Astrocyte (in vitro differentiated cells and primary cell): ENCODE measurements at regions not wholly inside any gene's neighbourhood (a gene's known extent, or its start where the extent isn't known, plus 50 kb on each side); places are given as distances from the start of the nearest gene placed in this dataset.

Experiments used
- DNase-seq: peaks from one replicate; pipeline ENCODE4 v3.0.0-alpha.2; 2010; ENCODE audit warnings: low read depth
- FAIRE-seq: peaks from 2 replicates; lab custom pipeline; 2011; peaks lifted over from hg19 to GRCh38; lab: Jason Lieb, UNC
- H2AFZ ChIP-seq: 2 replicates; pipeline ENCODE4 v1.6.0; 2012; ENCODE audit warnings: low read depth, low read length, inconsistent platforms
- H3K27ac ChIP-seq: 2 replicates; pipeline ENCODE4 v1.5.1; 2011; ENCODE audit warnings: low read depth, low read length, inconsistent platforms
- H3K27me3 ChIP-seq: 2 replicates; pipeline ENCODE4 v1.6.0; 2011; ENCODE audit warnings: low read length, inconsistent platforms; ENCODE audit not compliant: insufficient read depth
- H3K36me3 ChIP-seq: 2 replicates; pipeline ENCODE4 v1.5.1; 2011; ENCODE audit warnings: low read length, inconsistent platforms; ENCODE audit not compliant: insufficient read depth
- H3K4me1 ChIP-seq: 2 replicates; pipeline ENCODE4 v1.5.1; 2011; ENCODE audit warnings: low read length, inconsistent platforms; ENCODE audit not compliant: insufficient read depth
- H3K4me2 ChIP-seq: 2 replicates; pipeline ENCODE4 v1.6.0; 2012; ENCODE audit warnings: low read length, inconsistent platforms
- H3K4me3 ChIP-seq: 2 replicates; pipeline ENCODE4 v1.5.1; 2011; ENCODE audit warnings: low read depth, mild to moderate bottlenecking, low read length, inconsistent platforms; ENCODE audit not compliant: insufficient read depth
- H3K79me2 ChIP-seq: 2 replicates; pipeline ENCODE4 v1.6.0; 2012; ENCODE audit warnings: mild to moderate bottlenecking, low read length, inconsistent platforms; ENCODE audit not compliant: insufficient read depth
- H3K9ac ChIP-seq: 2 replicates; pipeline ENCODE4 v1.6.0; 2012; ENCODE audit warnings: mild to moderate bottlenecking, low read length, inconsistent platforms
- H3K9me3 ChIP-seq: 2 replicates; pipeline ENCODE4 v1.5.1; 2012; ENCODE audit warnings: low read depth, mild to moderate bottlenecking, low read length, inconsistent platforms; ENCODE audit not compliant: insufficient read depth
- H4K20me1 ChIP-seq: 2 replicates; pipeline ENCODE4 v1.6.0; 2012; ENCODE audit warnings: low read length, inconsistent platforms; ENCODE audit not compliant: insufficient read depth
- H3K27ac Mint-ChIP-seq: one replicate; pipeline ENCODE4 v1.8.0; 2021; ENCODE audit warnings: mild to moderate bottlenecking, mixed read lengths; ENCODE audit not compliant: unreplicated experiment
- H3K27me3 Mint-ChIP-seq: one replicate; pipeline ENCODE4 v1.8.0; 2021; ENCODE audit warnings: low read depth, mixed read lengths; ENCODE audit not compliant: unreplicated experiment
- H3K36me3 Mint-ChIP-seq: one replicate; pipeline ENCODE4 v1.8.0; 2021; ENCODE audit warnings: low read depth, mixed read lengths; ENCODE audit not compliant: unreplicated experiment
- H3K4me1 Mint-ChIP-seq: one replicate; pipeline ENCODE4 v1.8.0; 2021; ENCODE audit warnings: low read depth, mixed read lengths; ENCODE audit not compliant: unreplicated experiment
- H3K4me3 Mint-ChIP-seq: one replicate; pipeline ENCODE4 v1.8.0; 2021; ENCODE audit warnings: mild to moderate bottlenecking, moderate library complexity, mixed read lengths; ENCODE audit not compliant: unreplicated experiment
- H3K9me3 Mint-ChIP-seq: one replicate; pipeline ENCODE4 v1.8.0; 2021; ENCODE audit warnings: mild to moderate bottlenecking, mixed read lengths; ENCODE audit not compliant: unreplicated experiment
- EZH2 ChIP-seq: IDR thresholded peaks from 2 replicates; pipeline ENCODE4 v1.6.1; 2012; ENCODE audit warnings: mild to moderate bottlenecking, low read length, inconsistent platforms; ENCODE audit not compliant: insufficient read depth
- TF ChIP-seq, protein P1 (sequence below): IDR thresholded peaks from 2 replicates; pipeline ENCODE4 v1.5.1; 2011; ENCODE audit warnings: low read depth, mild to moderate bottlenecking, inconsistent platforms, low read length, moderate library complexity; ENCODE audit not compliant: insufficient read depth

DNA sequence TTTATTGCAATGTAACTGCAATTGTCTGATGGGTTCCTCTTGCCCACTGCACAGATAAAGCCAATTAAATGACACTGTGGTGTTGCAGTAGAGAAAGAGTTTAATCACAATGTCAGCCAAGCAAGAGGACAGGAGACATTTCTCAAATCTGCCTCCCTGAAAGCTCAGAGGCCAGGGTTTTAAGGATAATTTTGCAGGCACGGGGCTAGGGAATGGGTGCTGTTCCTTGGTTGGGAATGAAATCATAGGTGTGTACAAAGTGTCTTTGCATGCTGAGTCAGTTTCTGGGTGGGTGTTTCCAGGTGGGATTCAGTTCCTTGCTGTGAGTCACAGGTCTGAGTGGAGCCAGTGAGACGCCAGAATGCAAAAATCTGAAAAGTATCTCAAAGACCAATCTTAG lies 271.4 kb downstream of the DOK5 start:
- Histone ChIP-seq H3K4me3 (no peak overlapping the region), H3K79me2 (no peaks in the 10 kb centered on the region), H4K20me1 (no peaks in the 10 kb centered on the region), H3K27me3 (no peaks in the 10 kb centered on the region), H2AFZ (no peak overlapping the region), H3K9me3 (no peaks in the 10 kb centered on the region), H3K27ac (no peak overlapping the region), H3K4me2 (no peak overlapping the region), H3K4me1 (no peaks in the 10 kb centered on the region), H3K9ac (no peak overlapping the region), H3K36me3 (no peaks in the 10 kb centered on the region)
- no peaks in the 10 kb centered on the region for H3K27me3 Mint-ChIP-seq
- H3K4me1 Mint-ChIP-seq: no peaks in the 10 kb centered on the region
- FAIRE-seq (no peak), DNase-seq (no peak)
- TF ChIP-seq EZH2: no peak
- TF ChIP-seq, protein P1, sequence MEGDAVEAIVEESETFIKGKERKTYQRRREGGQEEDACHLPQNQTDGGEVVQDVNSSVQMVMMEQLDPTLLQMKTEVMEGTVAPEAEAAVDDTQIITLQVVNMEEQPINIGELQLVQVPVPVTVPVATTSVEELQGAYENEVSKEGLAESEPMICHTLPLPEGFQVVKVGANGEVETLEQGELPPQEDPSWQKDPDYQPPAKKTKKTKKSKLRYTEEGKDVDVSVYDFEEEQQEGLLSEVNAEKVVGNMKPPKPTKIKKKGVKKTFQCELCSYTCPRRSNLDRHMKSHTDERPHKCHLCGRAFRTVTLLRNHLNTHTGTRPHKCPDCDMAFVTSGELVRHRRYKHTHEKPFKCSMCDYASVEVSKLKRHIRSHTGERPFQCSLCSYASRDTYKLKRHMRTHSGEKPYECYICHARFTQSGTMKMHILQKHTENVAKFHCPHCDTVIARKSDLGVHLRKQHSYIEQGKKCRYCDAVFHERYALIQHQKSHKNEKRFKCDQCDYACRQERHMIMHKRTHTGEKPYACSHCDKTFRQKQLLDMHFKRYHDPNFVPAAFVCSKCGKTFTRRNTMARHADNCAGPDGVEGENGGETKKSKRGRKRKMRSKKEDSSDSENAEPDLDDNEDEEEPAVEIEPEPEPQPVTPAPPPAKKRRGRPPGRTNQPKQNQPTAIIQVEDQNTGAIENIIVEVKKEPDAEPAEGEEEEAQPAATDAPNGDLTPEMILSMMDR: no peak
- no peak overlapping the region for H3K27ac Mint-ChIP-seq
- H3K9me3 Mint-ChIP-seq: peaks cover 4% of the 10 kb centered on the region
- no peak overlapping the region for H3K4me3 Mint-ChIP-seq
- H3K36me3 Mint-ChIP-seq: no peaks in the 10 kb centered on the region

DNA sequence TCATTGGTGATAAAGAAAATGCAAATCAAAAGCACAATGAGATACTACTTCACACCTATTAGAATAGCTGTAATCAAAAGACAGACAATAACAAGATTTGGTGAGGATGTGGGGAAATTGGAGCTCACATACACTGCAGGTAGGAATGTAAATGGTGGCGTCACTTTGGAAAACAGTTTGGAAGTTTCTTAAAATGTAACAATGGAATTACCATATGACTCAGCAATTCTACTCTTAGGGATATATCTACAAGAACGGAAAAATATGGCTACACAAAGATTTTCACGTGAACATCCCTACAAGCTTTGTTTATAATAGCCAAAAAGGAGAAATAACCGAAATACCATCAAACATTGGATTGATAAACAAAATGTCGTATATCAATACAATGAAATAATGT lies 270.4 kb downstream of the DOK5 start:
- H3K27me3 Mint-ChIP-seq: no peaks in the 10 kb centered on the region

DNA sequence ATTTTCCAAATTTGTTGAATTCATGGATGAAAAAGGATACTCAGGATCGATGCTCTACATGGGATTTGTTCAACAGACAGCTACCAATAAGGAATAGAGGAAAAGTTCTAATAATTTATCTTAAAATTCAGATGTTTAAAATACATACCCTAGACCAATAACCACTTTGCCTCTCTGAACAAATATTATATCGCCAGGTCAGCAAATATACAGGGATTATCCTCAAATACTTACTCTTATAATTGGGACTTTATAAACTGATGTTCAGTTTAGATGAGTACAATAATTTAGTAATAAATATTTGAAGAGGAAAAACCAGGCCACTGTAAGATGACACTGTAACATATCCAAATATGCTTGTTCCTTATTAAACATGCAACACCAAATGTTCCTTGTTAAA lies 268.7 kb downstream of the DOK5 start:
- H3K4me3 Mint-ChIP-seq: no peak overlapping the region
- no peak overlapping the region for H2AFZ ChIP-seq
- H3K27ac Mint-ChIP-seq: no peak overlapping the region
- no peaks in the 10 kb centered on the region for H3K27me3 Mint-ChIP-seq
- H3K4me1 Mint-ChIP-seq: no peaks in the 10 kb centered on the region
- no peak overlapping the region for H3K27ac ChIP-seq
- no peaks in the 10 kb centered on the region for H3K36me3 Mint-ChIP-seq
- FAIRE-seq: no peak
- peaks cover 5% of the 10 kb centered on the region for H3K9me3 Mint-ChIP-seq
- no peaks in the 10 kb centered on the region for H3K27me3 ChIP-seq
- no peaks in the 10 kb centered on the region for H3K79me2 ChIP-seq
- H3K9me3 ChIP-seq: no peaks in the 10 kb centered on the region
- no peaks in the 10 kb centered on the region for H4K20me1 ChIP-seq
- H3K4me2 ChIP-seq: no peak overlapping the region
- no peaks in the 10 kb centered on the region for H3K36me3 ChIP-seq
- no peak for DNase-seq
- no peak overlapping the region for H3K4me3 ChIP-seq
- no peaks in the 10 kb centered on the region for H3K4me1 ChIP-seq
- TF ChIP-seq, protein P1: no peak
- no peak for TF ChIP-seq EZH2
- no peak overlapping the region for H3K9ac ChIP-seq

More for the DNA sequence above, 270.4 kb downstream of the DOK5 start:
- no peaks in the 10 kb centered on the region for H3K9me3 ChIP-seq
- no peak overlapping the region for H2AFZ ChIP-seq
- H3K9ac ChIP-seq: no peak overlapping the region
- Mint-ChIP-seq H3K27ac (no peak overlapping the region), H3K4me3 (no peak overlapping the region), H3K36me3 (no peaks in the 10 kb centered on the region), H3K9me3 (peaks cover 4% of the 10 kb centered on the region), H3K4me1 (no peaks in the 10 kb centered on the region)
- DNase-seq: no peak
- no peak overlapping the region for H3K27ac ChIP-seq
- FAIRE-seq: no peak
- H3K36me3 ChIP-seq: no peaks in the 10 kb centered on the region
- TF ChIP-seq, protein P1: no peak
- no peak for TF ChIP-seq EZH2
- H3K27me3 ChIP-seq: no peaks in the 10 kb centered on the region
- H3K4me1 ChIP-seq: no peaks in the 10 kb centered on the region
- H3K4me2 ChIP-seq: no peak overlapping the region
- H3K4me3 ChIP-seq: no peak overlapping the region
- H3K79me2 ChIP-seq: no peaks in the 10 kb centered on the region
- no peaks in the 10 kb centered on the region for H4K20me1 ChIP-seq
